ENCODE measurements at regions not wholly inside any gene's neighbourhood (a gene's known extent, or its start where the extent isn't known, plus 50 kb on each side); places are given as distances from the start of the nearest gene placed in this dataset.

GRCh38 chr7:155961241-155962190 is 149.3 kb upstream of the SHH start (continued):
- TF ChIP-seq GMEB1 (CRISPR knock-in tag; IDR thresholded peaks at IDR 0.05; ENCODE audit: borderline replicate concordance): no peak
- TF ChIP-seq ZBTB3 (CRISPR knock-in tag; IDR thresholded peaks at IDR 0.05; ENCODE audit: borderline replicate concordance, low read depth): 0 out of 2 replicates have a peak, but pooled peaks have one; percentile 13
- no peak for TF ChIP-seq ATF1 (CRISPR knock-in tag; IDR thresholded peaks at IDR 0.05)
- no peak for TF ChIP-seq ZNF124 (CRISPR knock-in tag; IDR thresholded peaks at IDR 0.05)
- no peak for TF ChIP-seq TIGD3 (CRISPR knock-in tag; IDR thresholded peaks at IDR 0.05; ENCODE audit: borderline replicate concordance)
- TF ChIP-seq SOX6 (IDR thresholded peaks at IDR 0.05): no peak
- TF ChIP-seq SOX6 (CRISPR knock-in tag; IDR thresholded peaks at IDR 0.05): no peak
- TF ChIP-seq ZNF563 (CRISPR knock-in tag; IDR thresholded peaks at IDR 0.05): no peak
- no peak for TF ChIP-seq ZNF788 (CRISPR knock-in tag; IDR thresholded peaks at IDR 0.05; ENCODE audit: borderline replicate concordance)
- TF ChIP-seq ZBTB44 (CRISPR knock-in tag; IDR thresholded peaks at IDR 0.05): no peak
- TF ChIP-seq SNRNP70 (IDR thresholded peaks at IDR 0.05; ENCODE audit: low read depth, low read length): no peak
- TF ChIP-seq EP300 (IDR thresholded peaks at IDR 0.05; ENCODE audit: low read depth in 2 of 2, low read length in 2 of 2): 0 out of 4 replicates have a peak, but pooled peaks of 1 of the 2 experiments have one; percentile 25
- TF ChIP-seq EP300 (CRISPR knock-in tag; IDR thresholded peaks at IDR 0.05; ENCODE audit: borderline replicate concordance): 0 out of 2 replicates have a peak, but pooled peaks have one; percentile 39
- no peak for TF ChIP-seq TBP (CRISPR knock-in tag; IDR thresholded peaks at IDR 0.05)
- TF ChIP-seq ZC3H4 (CRISPR knock-in tag; IDR thresholded peaks at IDR 0.05; ENCODE audit: borderline replicate concordance): no peak
- peak; percentile 10; the same call in 1 of the 2 replicates for TF ChIP-seq CBX5 (CRISPR knock-in tag; IDR thresholded peaks at IDR 0.05; ENCODE audit: borderline replicate concordance)
- no peak for TF ChIP-seq NBN (conservative IDR thresholded peaks at IDR 0.05)
- no peak for TF ChIP-seq ZSCAN30 (CRISPR knock-in tag; IDR thresholded peaks at IDR 0.05)
- TF ChIP-seq SIN3A (IDR thresholded peaks at IDR 0.05; ENCODE audit: borderline replicate concordance, low read depth, low read length): no peak; the same call in 1 of the 2 replicates
- TF ChIP-seq MIER3 (CRISPR knock-in tag; IDR thresholded peaks at IDR 0.05; ENCODE audit: borderline replicate concordance): no peak
- TF ChIP-seq ZNF644 (CRISPR knock-in tag; IDR thresholded peaks at IDR 0.05; ENCODE audit: low read depth): no peak
- no peak for TF ChIP-seq RBM22 (optimal IDR thresholded peaks at IDR 0.05; ENCODE audit: low read length)

Data from HepG2 (cell line).